ENCODE measurements at regions not wholly inside any gene's neighbourhood (a gene's known extent, or its start where the extent isn't known, plus 50 kb on each side); places are given as distances from the start of the nearest gene placed in this dataset.

GRCh38 chr4:186016796-186017195, 52.2 kb upstream of the TLR3 start:
- TF ChIP-seq EZH2 (IDR thresholded peaks at IDR 0.05) (no peak), CTCF (IDR thresholded peaks at IDR 0.05) (no peak)

All from neural progenitor cell (in vitro differentiated cells).